Right hindlimb (tissue), 1 donor: ENCODE measurements at regions not wholly inside any gene's neighbourhood (a gene's known extent, or its start where the extent isn't known, plus 50 kb on each side); places are given as distances from the start of the nearest gene placed in this dataset.

Experiments used
- DNase-seq: peaks from one replicate; pipeline ENCODE4 v3.0.0-alpha.2; 2018

- no peak for DNase-seq
These were observed 176.2 kb upstream of the LNX1 start for GRCh38 chr4:53767482-53767881.

DNA sequence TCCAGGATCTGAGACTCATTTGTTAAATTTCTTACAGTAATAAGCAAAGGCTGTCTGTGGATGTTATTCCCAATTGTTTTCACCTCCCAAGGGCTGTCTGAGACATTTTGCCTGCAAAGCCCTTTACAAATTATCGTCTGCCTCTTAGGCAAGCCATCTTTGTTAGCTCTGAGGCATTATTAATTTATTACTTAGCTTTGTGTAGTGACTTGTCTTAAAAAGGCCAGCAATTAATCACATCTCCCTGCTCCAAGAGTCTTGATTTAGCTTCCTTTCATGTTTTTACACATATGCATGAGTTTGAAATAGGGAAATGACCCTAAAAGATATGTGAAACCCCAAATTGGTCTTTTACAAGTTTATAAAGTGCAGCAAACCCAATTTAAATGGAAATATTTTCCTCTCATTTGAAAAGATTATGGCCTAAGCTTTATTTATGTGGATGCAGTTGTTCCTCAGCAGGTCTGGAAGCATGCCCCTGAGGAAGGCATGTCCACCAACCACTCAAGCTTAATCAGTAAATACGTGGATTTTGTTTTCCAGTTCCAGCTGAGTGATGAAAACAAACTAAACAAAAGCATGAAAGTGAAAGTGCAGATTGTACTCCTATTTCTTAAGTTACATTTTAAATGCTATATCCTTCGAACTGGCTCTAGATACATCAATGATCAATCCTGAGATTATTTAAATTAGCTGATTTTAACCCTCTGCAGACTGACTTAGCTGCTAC is 173.6 kb upstream of the LNX1 start:
- DNase-seq, result no peak

DNA sequence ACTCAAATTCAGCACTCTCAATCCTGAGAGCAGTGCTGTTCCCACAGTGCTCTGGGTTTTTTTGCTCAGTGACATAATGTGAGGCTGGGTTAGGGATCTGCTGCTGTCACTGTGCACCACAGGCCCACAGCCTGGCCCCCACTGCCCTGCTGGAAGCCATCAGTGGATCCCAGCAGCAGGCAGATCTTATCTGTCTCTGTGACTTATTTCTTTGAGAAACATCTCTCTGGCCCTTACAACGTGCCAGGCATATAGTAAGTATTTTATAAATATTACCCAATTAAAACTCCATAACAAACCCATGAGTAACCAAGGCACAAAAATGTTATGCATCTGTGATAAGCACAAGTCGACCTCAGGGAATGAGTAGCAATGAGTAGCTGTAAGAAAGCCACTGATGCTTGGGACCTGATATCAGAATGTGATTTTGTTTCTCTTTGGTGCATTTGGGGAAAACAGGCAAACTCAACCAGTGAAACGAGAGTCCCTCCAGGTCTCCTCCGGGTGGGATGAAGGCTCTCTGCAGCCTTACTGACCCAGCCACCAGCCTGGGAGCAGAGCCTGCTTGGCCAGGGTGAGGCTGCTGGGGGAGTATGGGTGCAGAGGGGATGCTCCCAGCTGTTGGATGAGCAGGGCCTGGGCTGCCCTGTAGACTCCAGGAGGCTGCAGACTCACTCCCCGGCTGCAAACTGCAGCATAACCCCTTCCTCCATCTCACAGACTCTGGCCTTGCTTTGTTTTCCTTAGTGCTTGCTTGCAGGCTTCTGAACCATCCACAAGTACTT is 172.7 kb upstream of the LNX1 start:
- no peak for DNase-seq

DNA sequence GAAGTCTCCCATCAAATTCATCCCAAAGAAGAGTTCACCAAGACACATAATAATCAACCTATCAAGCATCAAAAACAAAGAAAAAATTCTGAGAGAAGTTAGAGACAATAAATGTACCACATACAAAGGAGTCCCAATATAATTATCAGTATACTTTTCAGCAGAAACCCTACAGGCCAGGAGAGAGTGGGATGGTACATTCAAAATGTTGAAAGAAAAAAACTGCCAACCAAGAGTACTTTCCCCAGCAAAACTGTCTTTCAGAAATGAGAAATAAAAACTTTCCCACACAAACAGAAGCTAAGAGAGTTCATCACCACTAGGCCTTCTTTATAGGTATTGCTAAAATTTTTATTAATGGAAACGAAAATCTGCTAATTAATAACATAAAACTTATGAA is 164.4 kb upstream of the LNX1 start:
- no peak for DNase-seq

- DNase-seq, result no peak
These were observed 160.8 kb upstream of the LNX1 start for GRCh38 chr4:53752124-53752523.

- DNase-seq, result no peak
These were observed 157.1 kb upstream of the LNX1 start for GRCh38 chr4:53748328-53748772.

GRCh38 chr4:53747401-53747800 is 156.1 kb upstream of the LNX1 start:
- DNase-seq, result no peak

DNA sequence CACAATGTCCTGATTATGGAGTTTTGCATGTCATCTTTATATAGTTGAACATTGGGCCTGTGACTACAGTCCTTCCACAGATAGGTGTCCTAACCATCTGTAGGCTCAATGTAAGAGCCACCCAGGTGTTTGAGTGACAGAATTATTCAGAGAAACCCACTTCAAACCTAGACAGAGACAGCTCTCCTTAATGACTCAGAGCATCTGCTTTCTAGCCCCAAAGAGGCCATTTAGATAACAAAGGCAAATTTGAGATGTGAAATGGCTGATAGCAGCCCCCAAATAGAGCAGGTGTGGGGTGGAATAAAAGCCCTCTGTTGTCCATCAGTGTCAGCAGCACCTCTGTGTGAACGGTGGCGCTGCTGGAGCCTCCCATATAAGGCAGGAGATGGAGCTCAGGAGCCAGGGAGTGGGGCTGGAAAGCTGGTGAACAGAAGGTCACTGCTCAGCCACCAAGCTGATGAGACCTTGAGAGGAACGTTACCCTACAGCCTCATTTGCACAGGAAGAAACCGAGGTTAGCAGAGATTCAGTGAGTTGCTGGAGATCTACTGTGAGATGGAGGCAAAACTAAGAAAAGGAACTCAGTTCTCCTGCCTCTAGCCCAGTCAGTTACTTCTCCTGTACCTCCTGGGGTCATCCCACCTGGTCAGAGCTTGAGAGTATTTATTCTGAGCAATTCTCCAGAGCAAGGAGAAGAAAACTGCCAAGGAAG is 153.3 kb upstream of the LNX1 start:
- DNase-seq, result no peak

- no peak for DNase-seq
These were observed 143.5 kb upstream of the LNX1 start for GRCh38 chr4:53734584-53735353.

DNA sequence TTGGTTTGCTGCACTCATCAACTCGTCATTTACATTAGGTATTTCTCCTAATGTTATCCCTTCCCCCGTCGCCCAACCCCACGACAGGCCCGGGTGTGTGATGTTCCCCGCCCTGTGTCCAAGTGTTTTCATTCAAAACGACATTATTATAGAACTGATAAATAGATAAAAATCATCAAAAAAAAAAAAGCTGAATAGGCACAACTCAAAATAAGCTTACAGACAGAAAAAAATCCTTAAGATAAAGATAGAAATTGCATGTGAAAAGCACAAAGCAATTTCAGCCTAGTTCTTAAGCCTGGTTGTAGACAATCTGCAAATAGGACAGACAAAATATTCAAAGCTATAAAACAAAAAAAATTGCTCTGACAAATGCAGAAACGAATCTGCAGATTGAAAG is 142.9 kb upstream of the LNX1 start:
- no peak for DNase-seq

GRCh38 chr4:53732661-53733060 is 141.4 kb upstream of the LNX1 start:
- DNase-seq, result no peak

DNA sequence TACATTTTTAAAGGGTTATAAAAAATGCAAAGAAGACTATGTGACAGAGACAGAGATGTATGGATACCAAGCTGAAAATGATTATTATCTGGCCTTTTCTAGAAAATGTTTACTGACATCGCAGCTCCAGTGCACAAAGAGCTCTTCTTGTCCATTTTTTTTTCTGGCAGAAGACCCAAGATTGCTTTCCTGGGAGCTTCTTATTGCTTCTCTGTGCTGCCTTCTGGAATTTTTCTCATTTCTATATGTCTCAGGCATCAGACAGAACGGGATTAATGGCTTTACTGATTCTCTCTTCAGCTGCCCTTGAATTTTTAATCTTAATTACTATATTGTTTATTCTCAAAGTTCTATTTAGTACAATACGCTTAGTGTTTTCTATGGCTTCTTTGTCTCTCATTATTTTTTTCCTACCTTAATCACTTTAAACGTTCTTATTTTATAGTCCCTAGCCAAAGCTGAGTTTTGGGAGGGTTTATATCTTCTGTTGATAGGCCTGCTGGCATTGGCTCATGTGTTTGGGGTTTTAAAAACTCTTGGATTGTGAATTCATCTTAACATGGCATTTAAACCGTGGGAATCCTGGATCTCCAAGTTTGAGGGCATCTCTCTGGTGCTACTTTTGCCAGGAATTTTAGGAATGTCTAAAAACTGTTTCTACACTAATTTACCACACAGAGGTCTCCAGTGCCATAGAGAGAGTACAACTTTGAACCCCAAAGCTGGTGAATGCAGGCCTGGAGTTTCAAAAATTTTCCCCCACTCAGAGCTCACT is 138.9 kb upstream of the LNX1 start:
- no peak for DNase-seq

GRCh38 chr4:53722110-53722509 is 130.8 kb upstream of the LNX1 start:
- no peak for DNase-seq

DNA sequence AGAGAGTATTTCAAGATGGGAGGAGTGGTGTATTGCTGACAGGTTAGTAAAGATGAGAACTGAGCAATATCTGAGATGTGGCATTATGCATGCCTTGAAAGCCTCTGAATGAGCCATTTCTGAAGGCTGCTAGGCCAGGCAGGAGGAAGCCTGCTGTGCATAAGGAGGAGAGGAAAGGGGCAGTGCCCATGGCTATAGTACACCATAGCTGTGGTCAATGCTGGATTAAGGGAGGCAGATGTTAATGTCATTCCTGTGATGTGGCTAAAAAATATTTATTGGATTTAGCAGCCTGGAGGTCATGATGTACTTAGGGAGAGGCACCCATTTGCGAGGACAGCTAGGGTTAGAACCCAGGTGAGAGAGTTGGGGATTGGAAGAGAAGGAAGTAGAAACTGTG is 130.0 kb upstream of the LNX1 start:
- no peak for DNase-seq

- DNase-seq, result no peak
These were observed 129.5 kb upstream of the LNX1 start for GRCh38 chr4:53720776-53721175.

DNA sequence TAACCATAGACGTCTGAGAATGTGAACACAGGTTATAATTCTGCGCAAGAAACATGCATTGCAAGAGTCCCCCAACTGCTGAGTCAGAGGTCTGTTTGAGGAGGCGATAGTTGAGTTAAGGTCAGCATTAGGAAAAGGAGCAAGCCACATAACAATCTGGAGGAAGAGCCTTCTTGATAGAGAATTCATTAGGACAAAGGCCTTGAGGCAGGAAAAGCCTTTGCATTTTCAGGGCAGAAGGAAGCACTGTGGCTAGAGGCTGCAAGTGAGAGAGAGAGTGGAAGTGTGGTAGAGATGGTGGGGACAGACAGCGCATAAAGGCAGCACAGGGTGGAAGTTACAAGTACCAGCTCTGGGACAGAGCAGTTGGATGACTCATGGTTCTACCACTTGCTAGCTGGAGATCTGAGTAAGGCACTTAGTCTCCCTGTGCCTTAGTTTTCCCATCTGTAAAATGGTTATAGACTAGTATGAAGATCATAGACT is 125.8 kb upstream of the LNX1 start:
- no peak for DNase-seq

GRCh38 chr4:53716471-53717063 is 125.3 kb upstream of the LNX1 start:
- no peak for DNase-seq

- no peak for DNase-seq
These were observed 124.7 kb upstream of the LNX1 start for GRCh38 chr4:53716011-53716410.

DNA sequence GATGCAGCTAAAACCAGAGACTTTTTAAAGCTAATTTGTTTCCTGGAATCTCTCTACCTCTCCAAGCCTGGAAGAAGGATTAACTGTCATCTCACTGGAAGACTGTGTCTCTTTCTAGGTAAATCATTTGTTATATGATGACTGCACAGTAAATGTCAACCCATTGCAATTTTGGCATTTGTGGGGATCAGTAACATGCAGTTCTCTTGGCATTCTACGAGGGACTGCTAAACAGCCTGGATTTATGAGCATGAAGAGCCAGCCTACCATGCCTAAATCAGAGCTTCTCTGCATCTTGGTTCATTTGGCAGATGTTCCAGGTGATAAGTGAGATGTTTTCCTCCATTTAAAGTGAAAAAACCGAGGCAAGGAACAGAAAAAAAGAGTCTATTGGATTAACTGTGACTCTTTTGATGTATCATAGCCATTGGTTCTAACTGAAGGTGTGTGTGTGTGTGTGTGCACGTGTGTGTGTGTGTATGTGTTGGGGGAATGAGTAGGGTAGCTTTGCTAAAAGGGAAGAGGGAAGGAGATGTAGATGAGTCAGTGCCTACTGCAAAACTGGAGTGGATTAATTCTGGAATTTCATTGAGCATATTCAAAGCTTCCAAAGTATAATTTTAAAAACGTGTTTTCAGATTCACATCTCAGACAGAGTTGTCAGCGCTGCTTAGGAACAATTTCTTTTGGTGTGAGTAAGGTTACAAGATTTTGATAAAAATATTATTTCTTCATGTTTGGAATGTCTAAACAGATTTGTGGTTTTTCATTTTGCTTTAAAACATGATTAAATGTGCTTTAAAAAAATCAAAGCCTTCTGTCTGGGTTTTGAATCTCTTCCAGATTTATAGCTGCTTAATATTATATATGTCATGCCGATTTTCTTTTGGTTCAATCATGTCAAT is 123.2 kb upstream of the LNX1 start:
- no peak for DNase-seq

DNA sequence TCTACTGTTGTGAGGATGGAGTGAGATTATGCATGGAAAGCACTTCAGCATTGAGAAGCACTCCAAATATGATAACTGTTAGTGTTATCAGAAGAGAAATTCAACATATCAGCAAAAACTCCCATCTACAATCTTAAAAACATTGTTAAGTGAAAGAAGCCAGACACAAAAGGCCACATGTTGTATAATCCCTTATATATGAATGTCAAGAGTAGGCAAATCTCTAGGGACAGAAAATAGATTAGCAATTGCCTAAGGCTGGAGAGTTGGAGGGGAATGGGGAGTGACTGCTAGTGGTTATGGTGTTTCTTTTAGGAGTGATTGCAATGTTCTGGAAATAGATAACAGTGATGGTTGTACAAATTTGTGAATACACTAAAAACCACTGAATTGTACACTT is 122.5 kb upstream of the LNX1 start:
- no peak for DNase-seq

DNA sequence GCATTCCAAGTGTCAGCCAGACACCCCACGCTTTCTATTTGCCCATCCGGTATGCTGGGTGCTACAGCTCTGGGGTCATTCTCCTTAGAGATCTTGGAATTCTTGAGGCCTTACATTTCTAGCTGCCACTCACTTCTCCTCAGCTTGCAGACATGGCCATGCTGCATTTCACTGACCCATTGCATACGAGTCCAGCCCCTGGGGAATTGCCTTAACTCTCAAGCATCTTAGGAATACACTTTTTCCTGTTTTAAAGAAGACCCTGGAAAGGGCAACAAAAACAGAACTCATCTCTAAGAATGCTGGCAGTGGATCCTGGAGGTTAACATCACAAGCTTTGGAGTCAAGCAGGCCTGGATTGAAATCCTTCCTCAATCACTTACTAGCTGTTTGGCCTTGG is 122.0 kb upstream of the LNX1 start:
- DNase-seq, result no peak
